PC-9 (cell line): ENCODE measurements at regions not wholly inside any gene's neighbourhood (a gene's known extent, or its start where the extent isn't known, plus 50 kb on each side); places are given as distances from the start of the nearest gene placed in this dataset.

Experiments
- BruUV-seq: library from RNA; stranded (reverse); fragments of 400-500 nt; replicated peaks from 2 replicates; lab custom pipeline; 2021; lab: Mats Ljungman, UMichigan
- CTCF ChIA-PET: fragments of 300-600 bp; sonication (Branson Sonifier 250); formaldehyde crosslinking; loops from one replicate; lab custom pipeline; 2022; ENCODE audit warnings: antibody characterized with exemption; lab: Charles Lee
- POLR2A ChIA-PET: fragments of 300-600 bp; sonication (Branson Sonifier 250); formaldehyde crosslinking; loops from one replicate; lab custom pipeline; 2022; ENCODE audit warnings: antibody characterized with exemption; ENCODE audit not compliant: unreplicated experiment; lab: Charles Lee
- DNase-seq, 2 experiments: peaks; one replicate each; pipeline versions ENCODE4 v3.0.0 to v3.0.0-alpha.2; 2015 to 2022; ENCODE audit warnings: mixed read lengths in 1 of 2
- H2AFZ ChIP-seq: fragments of 200-600 bp; sonication (generic); 2 replicates; pipeline ENCODE4 v1.8.1; 2017; ENCODE audit warnings: antibody characterized with exemption
- H3F3A ChIP-seq: fragments of 200-600 bp; sonication (generic); 2 replicates; pipeline ENCODE4 v1.8.1; 2017; ENCODE audit warnings: antibody characterized with exemption, mild to moderate bottlenecking, low read depth; ENCODE audit not compliant: insufficient read depth
- H3K27ac ChIP-seq: fragments of 200-600 bp; sonication (generic); 2 replicates; pipeline ENCODE4 v1.6.1; 2016; ENCODE audit warnings: mixed run types
- H3K27me3 ChIP-seq: fragments of 200-600 bp; sonication (generic); 2 replicates; pipeline ENCODE4 v1.6.1; 2016; ENCODE audit warnings: low read depth, mixed run types; ENCODE audit not compliant: insufficient read depth
- H3K36me3 ChIP-seq: fragments of 200-600 bp; sonication (generic); 2 replicates; pipeline ENCODE4 v1.6.1; 2016; ENCODE audit warnings: low read depth, mixed run types
- H3K4me1 ChIP-seq: fragments of 200-600 bp; sonication (generic); replicated peaks from 2 replicates; pipeline ENCODE4 v1.6.1; 2016; ENCODE audit warnings: mixed run types; ENCODE audit not compliant: insufficient read depth
- H3K4me2 ChIP-seq: fragments of 200-600 bp; sonication (generic); 2 replicates; pipeline ENCODE4 v1.6.1; 2017; ENCODE audit warnings: mixed run types
- H3K4me3 ChIP-seq: fragments of 200-600 bp; sonication (generic); 2 replicates; pipeline ENCODE4 v1.6.1; 2016; ENCODE audit warnings: mixed run types
- H3K79me2 ChIP-seq: fragments of 200-600 bp; sonication (generic); 2 replicates; pipeline ENCODE4 v1.6.1; 2017; ENCODE audit warnings: low read depth, mixed run types
- H3K9me2 ChIP-seq: fragments of 200-600 bp; sonication (generic); 2 replicates; pipeline ENCODE4 v1.8.1; 2017; ENCODE audit warnings: mild to moderate bottlenecking; ENCODE audit not compliant: insufficient read depth
- H3K9me3 ChIP-seq: fragments of 200-600 bp; sonication (generic); 2 replicates; pipeline ENCODE4 v1.8.1; 2016; ENCODE audit warnings: low read depth; ENCODE audit not compliant: insufficient read depth
- H4K20me1 ChIP-seq: fragments of 200-600 bp; sonication (generic); 2 replicates; pipeline ENCODE4 v1.8.1; 2017; ENCODE audit not compliant: insufficient read depth
- EZH2 ChIP-seq: fragments of 200-600 bp; sonication (generic); IDR thresholded peaks from 2 replicates; pipeline ENCODE4 v1.8.0; 2017; ENCODE audit warnings: antibody characterized with exemption, low read depth
- intact Hi-C: fragments of 100-400 bp; cut with micrococcal nuclease; formaldehyde crosslinking; loops from one replicate; pipeline ENCODE4 v1.10.0; 2022; ENCODE audit not compliant: unreplicated experiment
- TF ChIP-seq, protein P1 (sequence below): fragments of 200-600 bp; sonication (generic); conservative IDR thresholded peaks from 2 replicates; pipeline ENCODE4 v1.6.1; 2017; ENCODE audit warnings: mixed run types, antibody characterized with exemption, mild to moderate bottlenecking, moderate library complexity

DNA sequence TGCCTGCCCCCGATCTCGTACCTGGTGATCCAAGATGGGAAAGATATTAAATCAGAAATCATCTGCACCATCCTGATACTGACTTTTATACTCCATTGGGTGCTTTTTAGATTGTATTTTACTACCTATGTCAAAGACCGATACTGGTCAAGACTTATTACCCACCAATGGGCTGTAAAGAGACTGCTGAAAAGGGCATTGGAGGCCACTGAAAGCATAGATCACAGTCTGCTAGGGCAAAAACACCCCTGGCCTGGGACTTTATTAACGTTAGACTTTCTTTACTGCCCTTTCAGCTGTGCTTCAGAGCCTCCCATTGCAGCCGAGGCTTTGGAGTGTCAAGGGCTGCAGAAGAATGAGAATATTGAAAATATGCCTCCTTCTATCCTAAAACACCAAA, 472.8 kb upstream of the DDX18 start:
- Histone ChIP-seq H3K27me3 (no peaks in the 10 kb centered on the region), H3K27ac (no peak overlapping the region), H3K79me2 (no peaks in the 10 kb centered on the region), H3K4me2 (no peak overlapping the region), H3K9me2 (no peaks in the 10 kb centered on the region; the same call in 1 of the 2 replicates), H2AFZ (no peak overlapping the region), H3K4me1 (no peaks in the 10 kb centered on the region), H3F3A (no peaks in the 10 kb centered on the region), H3K4me3 (no peak overlapping the region), H3K9me3 (no peaks in the 10 kb centered on the region), H4K20me1 (no peaks in the 10 kb centered on the region), H3K36me3 (no peaks in the 10 kb centered on the region)
- ChIA-PET POLR2A (no interaction called here), CTCF (no interaction called here)
- intact Hi-C loops, result no loop called here
- no peak for TF ChIP-seq EZH2
- TF ChIP-seq, protein P1, sequence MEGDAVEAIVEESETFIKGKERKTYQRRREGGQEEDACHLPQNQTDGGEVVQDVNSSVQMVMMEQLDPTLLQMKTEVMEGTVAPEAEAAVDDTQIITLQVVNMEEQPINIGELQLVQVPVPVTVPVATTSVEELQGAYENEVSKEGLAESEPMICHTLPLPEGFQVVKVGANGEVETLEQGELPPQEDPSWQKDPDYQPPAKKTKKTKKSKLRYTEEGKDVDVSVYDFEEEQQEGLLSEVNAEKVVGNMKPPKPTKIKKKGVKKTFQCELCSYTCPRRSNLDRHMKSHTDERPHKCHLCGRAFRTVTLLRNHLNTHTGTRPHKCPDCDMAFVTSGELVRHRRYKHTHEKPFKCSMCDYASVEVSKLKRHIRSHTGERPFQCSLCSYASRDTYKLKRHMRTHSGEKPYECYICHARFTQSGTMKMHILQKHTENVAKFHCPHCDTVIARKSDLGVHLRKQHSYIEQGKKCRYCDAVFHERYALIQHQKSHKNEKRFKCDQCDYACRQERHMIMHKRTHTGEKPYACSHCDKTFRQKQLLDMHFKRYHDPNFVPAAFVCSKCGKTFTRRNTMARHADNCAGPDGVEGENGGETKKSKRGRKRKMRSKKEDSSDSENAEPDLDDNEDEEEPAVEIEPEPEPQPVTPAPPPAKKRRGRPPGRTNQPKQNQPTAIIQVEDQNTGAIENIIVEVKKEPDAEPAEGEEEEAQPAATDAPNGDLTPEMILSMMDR, result no peak
- no peak for DNase-seq
- BruUV-seq, result no TSS peak

DNA sequence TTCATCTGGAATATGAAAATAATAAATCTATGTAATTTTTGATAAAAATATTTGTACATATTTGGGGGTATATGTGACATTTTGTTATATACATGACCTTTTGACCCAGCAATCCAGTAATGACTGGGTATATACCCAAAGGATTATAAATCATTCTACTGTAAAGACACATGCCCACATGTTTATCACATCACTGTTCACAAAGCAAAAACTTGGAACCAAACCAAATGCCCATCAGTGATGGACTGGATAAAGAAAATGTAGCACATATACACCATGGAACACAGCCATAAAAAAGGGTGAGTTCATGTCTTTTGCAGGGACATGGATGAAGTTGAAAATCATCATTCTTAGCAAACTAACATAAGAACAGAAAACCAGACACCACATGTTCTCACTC, 472.1 kb upstream of the DDX18 start:
- Histone ChIP-seq H2AFZ (no peak overlapping the region), H3K27ac (no peak overlapping the region), H3F3A (no peaks in the 10 kb centered on the region), H3K36me3 (no peaks in the 10 kb centered on the region), H3K9me3 (no peaks in the 10 kb centered on the region), H3K4me2 (no peak overlapping the region), H3K79me2 (no peaks in the 10 kb centered on the region), H3K4me1 (no peaks in the 10 kb centered on the region), H3K4me3 (no peak overlapping the region), H4K20me1 (no peaks in the 10 kb centered on the region), H3K27me3 (no peaks in the 10 kb centered on the region), H3K9me2 (no peaks in the 10 kb centered on the region; the same call in 1 of the 2 replicates)
- TF ChIP-seq EZH2, result no peak
- TF ChIP-seq, protein P1, result no peak
- intact Hi-C loops, result no loop called here
- ChIA-PET POLR2A (no interaction called here), CTCF (no interaction called here)
- no peak for DNase-seq
- no TSS peak for BruUV-seq

DNA sequence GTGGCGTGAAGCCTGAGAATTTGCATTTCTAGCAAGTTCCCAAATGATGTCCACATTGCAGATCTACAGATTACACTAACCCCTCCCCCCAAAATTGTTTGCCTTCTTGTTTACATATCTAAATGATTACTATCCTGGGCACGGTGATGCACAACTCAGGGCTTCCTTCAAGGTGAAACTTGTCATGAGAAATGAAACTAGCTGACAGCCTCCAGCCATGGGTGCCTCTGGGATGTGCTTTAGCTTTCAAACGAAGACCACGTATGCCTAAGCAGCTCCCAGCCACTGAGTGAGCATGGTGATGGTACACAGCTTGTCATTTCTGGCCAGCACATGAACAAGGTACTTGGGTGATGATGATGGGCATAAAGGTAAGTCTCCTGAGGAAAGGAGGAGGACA, 464.8 kb upstream of the DDX18 start:
- Histone ChIP-seq H3K4me2 (no peak overlapping the region), H2AFZ (no peak overlapping the region), H3K27ac (no peak overlapping the region), H3K9me2 (0 out of 2 replicates have a peak, but pooled peaks cover 6% of the 10 kb centered on the region), H3F3A (no peaks in the 10 kb centered on the region), H3K4me3 (no peak overlapping the region), H3K4me1 (no peaks in the 10 kb centered on the region), H3K27me3 (peaks cover 7% of the 10 kb centered on the region; the same call in 1 of the 2 replicates), H4K20me1 (no peaks in the 10 kb centered on the region), H3K9me3 (no peaks in the 10 kb centered on the region), H3K36me3 (no peaks in the 10 kb centered on the region), H3K79me2 (no peaks in the 10 kb centered on the region)
- intact Hi-C loops, result no loop called here
- no TSS peak for BruUV-seq
- CTCF ChIA-PET, result no interaction called here
- TF ChIP-seq, protein P1, result no peak
- POLR2A ChIA-PET, result no interaction called here
- DNase-seq, result no peak
